BE2C (cell line): ENCODE measurements at regions not wholly inside any gene's neighbourhood (a gene's known extent, or its start where the extent isn't known, plus 50 kb on each side); places are given as distances from the start of the nearest gene placed in this dataset.

ENCODE experiments used
- DNase-seq: peaks from one replicate; pipeline ENCODE4 v3.0.0-alpha.2; 2020
- H3K27me3 ChIP-seq: fragments of 250-450 bp; sonication (Bioruptor Pico); 2 replicates; pipeline ENCODE4 v1.5.1; 2020; ENCODE audit warnings: mild to moderate bottlenecking
- H3K36me3 ChIP-seq: fragments of 250-450 bp; sonication (Bioruptor Pico); 2 replicates; pipeline ENCODE4 v1.5.1; 2020; ENCODE audit warnings: mild to moderate bottlenecking
- H3K4me1 ChIP-seq: fragments of 250-450 bp; sonication (Bioruptor Pico); 2 replicates; pipeline ENCODE4 v1.5.1; 2020
- H3K4me3 ChIP-seq: 2 replicates; pipeline ENCODE4 v1.5.1; 2011; ENCODE audit warnings: low read depth, low read length
- H3K9me3 ChIP-seq: fragments of 250-450 bp; sonication (Bioruptor Pico); 2 replicates; pipeline ENCODE4 v1.5.1; 2020
- TF ChIP-seq, protein P1 (sequence below): IDR thresholded peaks from 2 replicates; pipeline ENCODE4 v1.5.1; 2012; ENCODE audit warnings: mild to moderate bottlenecking, low read depth, low read length

DNA sequence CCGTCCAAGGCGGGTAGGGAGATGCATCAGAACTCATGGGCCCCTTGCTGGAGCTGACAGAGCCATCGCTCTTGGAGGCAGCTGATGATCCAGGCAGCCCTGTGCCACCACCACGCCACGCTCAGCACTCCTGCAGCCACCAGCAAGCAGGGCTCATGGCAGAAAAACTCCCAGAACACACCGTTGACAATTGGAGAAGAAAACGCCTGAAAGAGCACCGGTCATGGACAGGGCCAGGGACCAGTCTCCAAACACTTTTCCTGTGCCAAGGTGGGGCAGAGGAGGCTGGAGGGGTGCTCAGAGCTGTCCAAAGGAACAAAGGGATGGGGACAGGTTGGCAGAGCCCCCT is 132.2 kb downstream of the FOXL1 start:
- H3K27me3 ChIP-seq, result no peaks in the 10 kb centered on the region

DNA sequence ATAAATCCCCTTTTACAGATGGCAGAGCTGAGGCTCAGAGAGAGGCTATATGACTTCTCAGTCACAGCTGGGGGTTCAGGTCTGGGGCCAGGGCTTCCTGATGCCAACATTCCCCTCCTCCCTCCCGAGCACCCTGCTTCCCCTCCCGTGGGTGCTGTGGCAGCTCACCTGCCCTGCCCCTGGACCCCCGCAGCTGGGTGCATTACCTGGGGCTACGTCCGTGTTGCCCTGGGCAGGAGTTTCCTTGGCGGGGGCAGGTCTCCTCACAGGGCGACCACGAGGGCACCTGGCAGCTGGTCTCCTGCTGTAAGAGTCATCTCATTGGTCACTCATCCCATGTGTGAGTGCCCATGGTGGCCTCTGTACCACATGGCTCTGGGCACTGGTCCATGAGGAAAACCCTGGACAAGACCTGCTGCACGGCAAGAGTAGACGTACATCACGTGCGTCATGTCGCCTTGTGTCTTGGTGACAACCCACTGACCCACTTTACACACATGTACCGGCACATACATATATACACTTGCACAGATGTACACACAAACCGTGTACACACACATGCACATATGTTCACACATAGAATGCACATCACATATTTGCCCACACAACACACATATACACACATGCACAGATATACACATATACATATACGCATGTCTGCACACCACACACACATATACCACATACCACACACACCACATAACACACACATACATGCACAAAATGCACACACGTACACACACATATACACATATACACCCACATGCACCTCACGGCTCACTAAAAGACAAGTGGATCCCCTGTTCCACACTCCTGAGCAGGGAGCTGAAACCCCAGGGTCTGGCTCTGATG is 134.0 kb downstream of the FOXL1 start:
- no peak for DNase-seq
- Histone ChIP-seq H3K4me1 (no peaks in the 10 kb centered on the region), H3K27me3 (no peaks in the 10 kb centered on the region), H3K36me3 (no peaks in the 10 kb centered on the region), H3K9me3 (no peaks in the 10 kb centered on the region), H3K4me3 (no peak overlapping the region)
- TF ChIP-seq, protein P1, sequence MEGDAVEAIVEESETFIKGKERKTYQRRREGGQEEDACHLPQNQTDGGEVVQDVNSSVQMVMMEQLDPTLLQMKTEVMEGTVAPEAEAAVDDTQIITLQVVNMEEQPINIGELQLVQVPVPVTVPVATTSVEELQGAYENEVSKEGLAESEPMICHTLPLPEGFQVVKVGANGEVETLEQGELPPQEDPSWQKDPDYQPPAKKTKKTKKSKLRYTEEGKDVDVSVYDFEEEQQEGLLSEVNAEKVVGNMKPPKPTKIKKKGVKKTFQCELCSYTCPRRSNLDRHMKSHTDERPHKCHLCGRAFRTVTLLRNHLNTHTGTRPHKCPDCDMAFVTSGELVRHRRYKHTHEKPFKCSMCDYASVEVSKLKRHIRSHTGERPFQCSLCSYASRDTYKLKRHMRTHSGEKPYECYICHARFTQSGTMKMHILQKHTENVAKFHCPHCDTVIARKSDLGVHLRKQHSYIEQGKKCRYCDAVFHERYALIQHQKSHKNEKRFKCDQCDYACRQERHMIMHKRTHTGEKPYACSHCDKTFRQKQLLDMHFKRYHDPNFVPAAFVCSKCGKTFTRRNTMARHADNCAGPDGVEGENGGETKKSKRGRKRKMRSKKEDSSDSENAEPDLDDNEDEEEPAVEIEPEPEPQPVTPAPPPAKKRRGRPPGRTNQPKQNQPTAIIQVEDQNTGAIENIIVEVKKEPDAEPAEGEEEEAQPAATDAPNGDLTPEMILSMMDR, result no peak

More for the DNA sequence above, 132.2 kb downstream of the FOXL1 start:
- no peaks in the 10 kb centered on the region for H3K9me3 ChIP-seq
- H3K4me3 ChIP-seq, result no peak overlapping the region
- DNase-seq, result no peak
- TF ChIP-seq, protein P1, result no peak
- H3K4me1 ChIP-seq, result no peaks in the 10 kb centered on the region
- H3K36me3 ChIP-seq, result no peaks in the 10 kb centered on the region

DNA sequence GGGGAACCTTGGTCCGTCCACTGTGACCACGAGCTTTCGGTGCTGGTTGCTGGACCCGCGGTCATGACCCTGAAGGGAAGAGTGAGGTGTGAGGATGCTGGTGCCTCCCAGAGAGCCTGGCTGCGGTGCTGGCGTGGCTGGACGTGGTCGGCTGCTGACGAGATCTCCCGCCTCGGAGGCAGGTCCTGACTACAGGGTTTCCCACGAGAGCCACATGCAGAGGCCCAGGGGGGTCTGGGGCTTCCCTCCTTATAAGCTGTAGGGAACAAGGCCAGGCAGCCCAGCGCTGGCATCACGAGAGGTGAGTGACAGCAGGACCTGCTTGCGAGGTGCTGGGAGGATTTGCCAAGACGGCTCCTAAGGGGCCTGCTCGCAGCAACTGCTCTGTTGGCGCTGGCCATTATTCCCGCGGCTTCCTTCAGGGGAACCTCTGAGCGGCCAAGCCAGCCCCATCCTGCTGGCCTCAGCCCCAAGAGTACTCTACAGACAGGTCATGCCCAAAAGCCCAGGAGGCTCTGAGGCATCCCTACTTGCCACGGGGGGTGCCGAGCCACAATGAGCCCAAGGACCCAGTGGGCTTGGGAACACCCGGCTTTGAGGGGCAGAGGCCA is 134.8 kb downstream of the FOXL1 start:
- Histone ChIP-seq H3K4me1 (no peaks in the 10 kb centered on the region), H3K36me3 (no peaks in the 10 kb centered on the region), H3K9me3 (no peaks in the 10 kb centered on the region), H3K4me3 (no peak overlapping the region), H3K27me3 (no peaks in the 10 kb centered on the region; the same call in 1 of the 2 replicates)
- DNase-seq, result no peak
- TF ChIP-seq, protein P1, result no peak

DNA sequence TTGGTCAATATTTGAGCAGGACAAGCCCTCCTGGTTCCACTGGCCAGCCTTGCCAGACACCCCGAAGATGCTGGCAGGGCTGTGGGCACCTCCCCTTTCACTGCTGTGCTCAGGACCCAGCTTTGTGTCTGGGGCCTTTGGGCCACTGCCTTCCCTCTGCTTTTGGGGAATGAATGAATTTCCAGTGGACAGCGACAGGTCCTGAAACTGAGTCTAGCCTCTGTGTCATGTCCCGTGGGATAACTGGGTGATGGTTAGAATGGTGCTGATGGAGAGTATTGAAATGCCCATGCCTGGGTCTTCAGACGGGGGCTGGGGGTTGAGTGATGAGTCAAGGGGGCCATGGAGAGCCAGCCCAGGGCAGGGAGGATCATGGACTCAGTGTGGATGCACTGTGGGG is 135.8 kb downstream of the FOXL1 start:
- H3K9me3 ChIP-seq, result no peaks in the 10 kb centered on the region
- TF ChIP-seq, protein P1, result no peak
- H3K36me3 ChIP-seq, result no peaks in the 10 kb centered on the region
- no peak for DNase-seq
- no peak overlapping the region for H3K4me3 ChIP-seq
- no peaks in the 10 kb centered on the region for H3K4me1 ChIP-seq
- no peaks in the 10 kb centered on the region; the same call in 1 of the 2 replicates for H3K27me3 ChIP-seq

DNA sequence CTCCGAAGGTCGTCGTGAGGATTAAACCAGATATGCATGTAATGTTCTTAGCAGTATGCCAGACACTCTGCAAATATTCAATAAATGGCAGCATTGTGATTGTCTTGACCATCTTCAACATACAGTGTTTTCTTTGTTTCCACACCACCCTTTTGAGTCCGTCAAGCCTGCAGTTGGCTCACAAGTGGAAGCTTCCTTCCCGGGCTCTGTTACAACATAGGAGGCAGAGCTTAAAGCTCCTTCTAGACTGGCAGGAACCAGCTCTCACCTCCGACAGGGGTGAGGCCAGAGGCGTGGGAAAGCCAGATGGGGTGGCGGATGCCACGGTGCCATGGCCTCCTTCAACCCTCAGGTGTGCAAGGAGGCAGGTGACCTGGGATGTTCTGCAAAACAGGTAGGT is 138.3 kb downstream of the FOXL1 start:
- TF ChIP-seq, protein P1, result no peak
- H3K4me3 ChIP-seq, result no peak overlapping the region
- H3K27me3 ChIP-seq, result no peaks in the 10 kb centered on the region; the same call in 1 of the 2 replicates
- H3K4me1 ChIP-seq, result no peaks in the 10 kb centered on the region
- no peaks in the 10 kb centered on the region for H3K36me3 ChIP-seq
- no peaks in the 10 kb centered on the region for H3K9me3 ChIP-seq
- DNase-seq, result no peak

DNA sequence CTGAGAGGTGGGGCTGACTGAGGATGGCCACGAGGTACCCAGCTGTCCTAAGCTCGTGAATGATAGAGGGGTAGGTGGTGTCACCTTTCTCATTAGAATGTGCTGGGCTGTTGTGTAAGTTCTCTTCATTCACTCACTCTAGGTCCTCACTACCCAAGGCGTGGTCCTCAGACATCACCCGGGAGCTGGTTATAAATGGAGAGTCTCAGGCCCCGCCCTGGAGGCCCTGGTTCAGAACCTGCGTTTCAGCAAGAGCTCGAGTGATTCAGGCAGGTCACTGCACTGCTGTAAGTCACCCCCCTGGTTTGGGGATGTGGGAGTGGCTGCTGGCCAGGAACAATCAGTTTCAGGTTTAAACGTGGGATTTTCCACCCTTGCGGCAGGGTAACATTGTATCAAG is 139.8 kb downstream of the FOXL1 start:
- TF ChIP-seq, protein P1, result no peak
- DNase-seq, result no peak
- H3K27me3 ChIP-seq, result no peaks in the 10 kb centered on the region; the same call in 1 of the 2 replicates

More for the DNA sequence above, 139.8 kb downstream of the FOXL1 start:
- no peak overlapping the region for H3K4me3 ChIP-seq
- no peaks in the 10 kb centered on the region for H3K4me1 ChIP-seq
- H3K9me3 ChIP-seq, result no peaks in the 10 kb centered on the region
- no peaks in the 10 kb centered on the region for H3K36me3 ChIP-seq
